ENCODE measurements at regions not wholly inside any gene's neighbourhood (a gene's known extent, or its start where the extent isn't known, plus 50 kb on each side); places are given as distances from the start of the nearest gene placed in this dataset.
"Not testable (repeated sequence)": the region's sequence is repeated elsewhere in the genome, so short reads cannot be mapped to it uniquely, and the experiment has no call there.

- no peak for DNase-seq
- no peaks in the 10 kb centered on the region for H3K79me2 ChIP-seq (ENCODE audit: low read length)
- no peak overlapping the region for H3K27ac ChIP-seq (ENCODE audit: low read length)
- H3K4me2 ChIP-seq (ENCODE audit: low read depth, low read length, poor library complexity, severe bottlenecking), result no peak overlapping the region
- no peak overlapping the region for H3K4me3 ChIP-seq (ENCODE audit: low read length)
- H4K20me1 ChIP-seq (ENCODE audit: insufficient read depth, low read depth, low read length), result no peaks in the 10 kb centered on the region
- no peaks in the 10 kb centered on the region for H3K27me3 ChIP-seq (ENCODE audit: low read length)
- H3K9me3 ChIP-seq (ENCODE audit: low read length), result no peaks in the 10 kb centered on the region
- H3K36me3 ChIP-seq (ENCODE audit: insufficient read depth, low read length), result no peaks in the 10 kb centered on the region
- no peaks in the 10 kb centered on the region for H3K4me1 ChIP-seq (ENCODE audit: low read length)
- no peak overlapping the region for H3K9ac ChIP-seq (ENCODE audit: low read length)
- H2AFZ ChIP-seq (ENCODE audit: low read length), result no peak overlapping the region
- no peaks in the 10 kb centered on the region for H3K9me2 ChIP-seq (replicated peaks; ENCODE audit: insufficient read depth, low read length)
These were observed 161.9 kb downstream of the VSIG4 start for GRCh38 chrX:65877953-65878352.

DNA sequence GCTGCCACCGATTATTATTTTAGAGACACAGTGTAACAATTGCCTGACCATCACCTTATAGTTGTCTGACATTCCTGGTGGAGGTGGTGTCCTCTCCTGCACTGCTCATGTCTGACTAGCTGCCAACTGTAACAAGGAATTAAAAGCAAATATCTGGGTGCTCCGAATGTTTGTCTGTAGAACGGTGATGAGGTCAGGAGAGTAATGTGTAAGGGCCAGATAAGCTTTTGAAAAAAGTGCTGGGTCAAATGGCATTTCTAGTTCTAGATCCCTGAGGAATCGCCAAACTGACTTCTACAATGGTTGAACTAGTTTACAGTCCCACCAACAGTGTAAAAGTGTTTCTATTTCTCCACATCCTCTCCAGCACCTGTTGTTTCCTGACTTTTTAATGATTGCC lies 164.3 kb downstream of the VSIG4 start:
- H3K4me1 ChIP-seq (ENCODE audit: low read length); H3K4me2 ChIP-seq (ENCODE audit: low read depth, low read length, poor library complexity, severe bottlenecking); H2AFZ ChIP-seq (ENCODE audit: low read length); H3K9me3 ChIP-seq (ENCODE audit: low read length); H3K79me2 ChIP-seq (ENCODE audit: low read length); H3K9me2 ChIP-seq (replicated peaks; ENCODE audit: insufficient read depth, low read length); H4K20me1 ChIP-seq (ENCODE audit: insufficient read depth, low read depth, low read length); DNase-seq; H3K9ac ChIP-seq (ENCODE audit: low read length); H3K36me3 ChIP-seq (ENCODE audit: insufficient read depth, low read length); H3K4me3 ChIP-seq (ENCODE audit: low read length); H3K27me3 ChIP-seq (ENCODE audit: low read length); H3K27ac ChIP-seq (ENCODE audit: low read length): not testable (repeated sequence)

- Histone ChIP-seq H3K27ac (ENCODE audit: low read length) (no peak overlapping the region), H3K27me3 (ENCODE audit: low read length) (no peaks in the 10 kb centered on the region), H3K4me2 (ENCODE audit: low read depth, low read length, poor library complexity, severe bottlenecking) (no peak overlapping the region), H3K36me3 (ENCODE audit: insufficient read depth, low read length) (no peaks in the 10 kb centered on the region), H3K79me2 (ENCODE audit: low read length) (no peaks in the 10 kb centered on the region), H3K4me1 (ENCODE audit: low read length) (no peaks in the 10 kb centered on the region), H3K4me3 (ENCODE audit: low read length) (no peak overlapping the region), H4K20me1 (ENCODE audit: insufficient read depth, low read depth, low read length) (no peaks in the 10 kb centered on the region), H3K9ac (ENCODE audit: low read length) (no peak overlapping the region), H3K9me2 (replicated peaks; ENCODE audit: insufficient read depth, low read length) (no peaks in the 10 kb centered on the region), H2AFZ (ENCODE audit: low read length) (no peak overlapping the region), H3K9me3 (ENCODE audit: low read length) (no peaks in the 10 kb centered on the region; the same call in 1 of the 2 replicates)
- no peak for DNase-seq
These were observed 165.1 kb downstream of the VSIG4 start for GRCh38 chrX:65874765-65875164.

- Histone ChIP-seq H3K9me3 (ENCODE audit: low read length) (no peaks in the 10 kb centered on the region; the same call in 1 of the 2 replicates), H3K79me2 (ENCODE audit: low read length) (no peaks in the 10 kb centered on the region), H3K9ac (ENCODE audit: low read length) (no peak overlapping the region), H3K9me2 (replicated peaks; ENCODE audit: insufficient read depth, low read length) (no peaks in the 10 kb centered on the region), H3K4me1 (ENCODE audit: low read length) (no peaks in the 10 kb centered on the region), H3K36me3 (ENCODE audit: insufficient read depth, low read length) (no peaks in the 10 kb centered on the region), H3K27me3 (ENCODE audit: low read length) (no peaks in the 10 kb centered on the region), H3K4me2 (ENCODE audit: low read depth, low read length, poor library complexity, severe bottlenecking) (no peak overlapping the region), H3K4me3 (ENCODE audit: low read length) (no peak overlapping the region), H3K27ac (ENCODE audit: low read length) (no peak overlapping the region), H4K20me1 (ENCODE audit: insufficient read depth, low read depth, low read length) (no peaks in the 10 kb centered on the region), H2AFZ (ENCODE audit: low read length) (no peak overlapping the region)
- DNase-seq, result no peak
These were observed 165.8 kb downstream of the VSIG4 start for GRCh38 chrX:65874110-65874509.

DNA sequence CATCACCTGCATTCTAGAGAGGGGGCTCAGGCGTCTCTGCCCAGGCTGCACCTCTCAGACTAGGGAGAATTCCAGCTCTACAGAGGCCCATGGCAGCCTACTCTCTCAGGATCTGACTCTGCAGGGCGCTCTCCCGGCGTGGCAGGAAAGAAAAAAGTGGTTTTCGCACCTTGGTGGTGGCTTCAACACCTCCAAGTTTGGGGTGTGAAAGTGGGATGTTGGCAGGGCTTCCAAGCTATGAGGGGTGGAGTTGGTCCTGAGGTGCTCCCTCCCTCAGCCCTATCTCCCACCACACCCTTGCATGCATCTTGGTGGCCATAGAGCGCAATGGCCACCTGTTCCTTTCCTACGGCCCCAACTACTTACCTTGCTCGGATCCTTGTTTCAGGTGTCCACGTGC lies 166.5 kb downstream of the VSIG4 start:
- Histone ChIP-seq H3K9me3 (ENCODE audit: low read length) (no peaks in the 10 kb centered on the region; the same call in 1 of the 2 replicates), H3K27ac (ENCODE audit: low read length) (no peak overlapping the region), H2AFZ (ENCODE audit: low read length) (no peak overlapping the region), H3K9ac (ENCODE audit: low read length) (no peak overlapping the region), H3K4me2 (ENCODE audit: low read depth, low read length, poor library complexity, severe bottlenecking) (no peak overlapping the region), H3K79me2 (ENCODE audit: low read length) (no peaks in the 10 kb centered on the region), H3K9me2 (replicated peaks; ENCODE audit: insufficient read depth, low read length) (no peaks in the 10 kb centered on the region), H3K36me3 (ENCODE audit: insufficient read depth, low read length) (no peaks in the 10 kb centered on the region), H3K27me3 (ENCODE audit: low read length) (no peaks in the 10 kb centered on the region), H3K4me1 (ENCODE audit: low read length) (no peaks in the 10 kb centered on the region), H4K20me1 (ENCODE audit: insufficient read depth, low read depth, low read length) (no peaks in the 10 kb centered on the region), H3K4me3 (ENCODE audit: low read length) (no peak overlapping the region)
- no peak for DNase-seq

- Histone ChIP-seq H3K4me3 (ENCODE audit: low read length) (no peak overlapping the region), H3K27me3 (ENCODE audit: low read length) (no peaks in the 10 kb centered on the region), H3K9ac (ENCODE audit: low read length) (no peak overlapping the region), H3K4me2 (ENCODE audit: low read depth, low read length, poor library complexity, severe bottlenecking) (no peak overlapping the region), H3K79me2 (ENCODE audit: low read length) (no peaks in the 10 kb centered on the region), H3K36me3 (ENCODE audit: insufficient read depth, low read length) (no peaks in the 10 kb centered on the region), H3K9me2 (replicated peaks; ENCODE audit: insufficient read depth, low read length) (no peaks in the 10 kb centered on the region), H4K20me1 (ENCODE audit: insufficient read depth, low read depth, low read length) (no peaks in the 10 kb centered on the region), H3K4me1 (ENCODE audit: low read length) (no peaks in the 10 kb centered on the region), H3K27ac (ENCODE audit: low read length) (no peak overlapping the region), H3K9me3 (ENCODE audit: low read length) (no peaks in the 10 kb centered on the region; the same call in 1 of the 2 replicates), H2AFZ (ENCODE audit: low read length) (no peak overlapping the region)
- DNase-seq, result no peak
These were observed 168.1 kb downstream of the VSIG4 start for GRCh38 chrX:65871671-65872311.

DNA sequence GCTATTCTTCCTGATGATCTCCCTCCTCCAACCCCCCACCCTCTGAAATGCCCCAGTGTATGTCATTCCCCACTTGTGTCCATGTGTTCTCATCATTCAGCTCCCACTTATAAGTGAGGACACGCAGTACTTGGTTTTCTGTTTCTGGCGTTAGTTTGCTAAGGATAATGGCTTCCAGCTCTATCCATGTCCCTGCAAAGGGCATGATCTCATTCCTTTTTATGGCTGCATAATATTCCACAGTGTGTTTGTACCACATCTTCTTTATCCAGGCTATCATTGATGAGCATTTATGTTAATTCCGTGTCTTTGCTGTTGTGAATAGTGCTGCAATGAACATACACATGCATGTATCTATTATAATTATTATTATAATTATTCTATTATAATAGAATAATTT lies 169.3 kb downstream of the VSIG4 start:
- H3K9ac ChIP-seq (ENCODE audit: low read length); H3K27ac ChIP-seq (ENCODE audit: low read length); H3K27me3 ChIP-seq (ENCODE audit: low read length); H3K4me1 ChIP-seq (ENCODE audit: low read length); H3K4me3 ChIP-seq (ENCODE audit: low read length); H3K36me3 ChIP-seq (ENCODE audit: insufficient read depth, low read length); H3K9me2 ChIP-seq (replicated peaks; ENCODE audit: insufficient read depth, low read length); DNase-seq; H4K20me1 ChIP-seq (ENCODE audit: insufficient read depth, low read depth, low read length); H3K9me3 ChIP-seq (ENCODE audit: low read length); H2AFZ ChIP-seq (ENCODE audit: low read length); H3K79me2 ChIP-seq (ENCODE audit: low read length); H3K4me2 ChIP-seq (ENCODE audit: low read depth, low read length, poor library complexity, severe bottlenecking): not testable (repeated sequence)

DNA sequence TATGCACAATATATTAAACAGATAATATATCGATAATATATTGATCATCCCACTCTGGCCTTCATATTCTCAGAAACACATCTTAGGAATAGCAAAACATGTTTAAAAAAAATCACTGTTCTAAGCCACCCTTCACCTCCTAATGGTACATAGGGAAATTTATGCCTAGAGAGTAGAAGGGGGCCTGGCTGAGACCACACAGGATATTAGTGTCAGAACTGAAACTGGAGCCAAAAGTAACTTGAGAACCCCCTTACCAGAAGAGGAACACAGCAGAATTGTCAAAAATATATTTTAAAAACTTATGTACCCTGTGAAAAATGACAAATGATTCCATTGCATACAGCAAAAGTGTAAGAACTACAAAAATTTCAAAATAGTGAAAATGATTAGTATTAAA lies 173.1 kb downstream of the VSIG4 start:
- no peaks in the 10 kb centered on the region for H3K27me3 ChIP-seq (ENCODE audit: low read length)
- no peaks in the 10 kb centered on the region for H3K79me2 ChIP-seq (ENCODE audit: low read length)
- H3K36me3 ChIP-seq (ENCODE audit: insufficient read depth, low read length), result no peaks in the 10 kb centered on the region
- H3K4me1 ChIP-seq (ENCODE audit: low read length), result no peaks in the 10 kb centered on the region
- no peaks in the 10 kb centered on the region for H3K9me3 ChIP-seq (ENCODE audit: low read length)
- no peaks in the 10 kb centered on the region for H4K20me1 ChIP-seq (ENCODE audit: insufficient read depth, low read depth, low read length)
- no peak overlapping the region for H3K9ac ChIP-seq (ENCODE audit: low read length)
- DNase-seq, result no peak
- H3K9me2 ChIP-seq (replicated peaks; ENCODE audit: insufficient read depth, low read length), result no peaks in the 10 kb centered on the region
- no peak overlapping the region for H3K4me2 ChIP-seq (ENCODE audit: low read depth, low read length, poor library complexity, severe bottlenecking)
- H2AFZ ChIP-seq (ENCODE audit: low read length), result no peak overlapping the region
- H3K4me3 ChIP-seq (ENCODE audit: low read length), result no peak overlapping the region
- no peak overlapping the region for H3K27ac ChIP-seq (ENCODE audit: low read length)

DNA sequence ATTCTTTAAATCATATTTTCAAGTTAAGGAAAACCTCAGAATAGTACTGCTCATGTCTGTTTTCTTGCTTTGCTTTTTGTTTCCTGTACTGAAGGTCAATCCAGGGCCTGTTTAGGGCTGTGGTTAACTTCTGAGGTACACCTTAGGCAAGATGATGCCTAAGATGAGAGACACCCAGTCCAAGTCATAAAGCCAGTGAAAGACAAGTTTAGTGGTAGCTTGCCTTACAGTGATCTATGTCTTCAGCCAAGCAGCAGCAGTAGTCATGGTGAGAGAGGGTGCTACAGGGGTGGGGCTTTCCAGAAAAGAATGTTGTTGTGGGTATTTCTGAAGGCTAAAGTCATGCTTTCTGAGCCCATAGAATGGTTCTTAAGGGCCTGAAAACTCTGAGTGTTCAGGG lies 173.7 kb downstream of the VSIG4 start:
- H3K4me1 ChIP-seq (ENCODE audit: low read length), result no peaks in the 10 kb centered on the region
- H3K27ac ChIP-seq (ENCODE audit: low read length), result no peak overlapping the region
- no peak overlapping the region for H3K4me3 ChIP-seq (ENCODE audit: low read length)
- no peaks in the 10 kb centered on the region for H3K9me3 ChIP-seq (ENCODE audit: low read length)
- no peaks in the 10 kb centered on the region for H4K20me1 ChIP-seq (ENCODE audit: insufficient read depth, low read depth, low read length)
- H3K9me2 ChIP-seq (replicated peaks; ENCODE audit: insufficient read depth, low read length), result no peaks in the 10 kb centered on the region
- no peaks in the 10 kb centered on the region for H3K79me2 ChIP-seq (ENCODE audit: low read length)
- no peaks in the 10 kb centered on the region for H3K27me3 ChIP-seq (ENCODE audit: low read length)
- H2AFZ ChIP-seq (ENCODE audit: low read length), result no peak overlapping the region
- H3K36me3 ChIP-seq (ENCODE audit: insufficient read depth, low read length), result no peaks in the 10 kb centered on the region
- no peak overlapping the region for H3K9ac ChIP-seq (ENCODE audit: low read length)
- H3K4me2 ChIP-seq (ENCODE audit: low read depth, low read length, poor library complexity, severe bottlenecking), result no peak overlapping the region
- DNase-seq, result no peak

All from Karpas-422 (cell line).